ENCODE measurements at regions not wholly inside any gene's neighbourhood (a gene's known extent, or its start where the extent isn't known, plus 50 kb on each side); places are given as distances from the start of the nearest gene placed in this dataset.
A peak's percentile ranks its signal among the peaks of the same experiment; 100 is the strongest.
"Not testable (repeated sequence)": the region's sequence is repeated elsewhere in the genome, so short reads cannot be mapped to it uniquely, and the experiment has no call there.

DNA sequence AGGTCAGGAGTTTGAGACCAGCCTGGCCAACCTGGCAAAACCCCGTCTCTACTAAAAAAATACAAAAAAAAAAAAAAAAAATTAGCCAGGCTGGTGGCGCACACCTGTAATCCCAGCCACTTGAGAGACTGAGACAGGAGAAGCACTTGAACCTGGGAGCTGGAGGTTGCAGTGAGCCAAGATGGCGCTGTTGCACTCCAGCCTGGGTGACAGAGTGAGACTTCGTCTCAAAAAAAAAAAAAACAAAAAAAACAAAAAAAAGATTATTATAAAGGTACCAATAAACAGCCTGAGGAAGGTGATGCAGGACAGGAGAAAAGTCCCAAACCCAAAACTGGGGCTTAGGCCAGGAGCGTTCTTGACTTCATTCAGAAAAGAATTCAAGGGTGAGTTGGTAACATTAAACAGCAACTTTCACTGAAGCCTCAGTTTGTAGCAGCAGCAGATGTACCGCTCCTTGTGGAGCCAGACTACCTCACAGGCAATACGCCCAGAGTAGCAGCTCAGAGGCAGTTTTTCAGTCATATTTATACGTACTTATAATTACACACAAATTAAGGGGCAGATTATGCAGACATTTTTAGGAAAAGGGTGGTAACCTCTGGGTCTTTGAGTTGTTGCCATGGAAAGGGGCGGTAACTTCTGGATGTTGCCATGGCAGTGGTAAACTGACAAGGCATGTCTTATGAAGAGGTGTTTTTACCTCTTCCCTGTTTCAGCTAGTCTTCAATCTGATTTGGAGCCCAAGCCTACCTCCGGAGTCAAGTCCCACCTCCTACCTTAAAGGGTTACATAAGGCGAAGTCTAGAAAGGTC lies 1596.6 kb upstream of the CELF4 start:
- Histone ChIP-seq H3K9me3 (ENCODE audit: low read depth) (no peaks in the 10 kb centered on the region), H3K27me3 (no peaks in the 10 kb centered on the region), H3K27ac (no peak overlapping the region), H3K4me3 (no peak overlapping the region), H3K36me3 (no peaks in the 10 kb centered on the region), H3K4me1 (ENCODE audit: low read depth) (no peaks in the 10 kb centered on the region)
- DNase-seq (ENCODE audit: low read depth in 1 of 2, low spot score in 1 of 2): no peak
- TF ChIP-seq, protein P1, sequence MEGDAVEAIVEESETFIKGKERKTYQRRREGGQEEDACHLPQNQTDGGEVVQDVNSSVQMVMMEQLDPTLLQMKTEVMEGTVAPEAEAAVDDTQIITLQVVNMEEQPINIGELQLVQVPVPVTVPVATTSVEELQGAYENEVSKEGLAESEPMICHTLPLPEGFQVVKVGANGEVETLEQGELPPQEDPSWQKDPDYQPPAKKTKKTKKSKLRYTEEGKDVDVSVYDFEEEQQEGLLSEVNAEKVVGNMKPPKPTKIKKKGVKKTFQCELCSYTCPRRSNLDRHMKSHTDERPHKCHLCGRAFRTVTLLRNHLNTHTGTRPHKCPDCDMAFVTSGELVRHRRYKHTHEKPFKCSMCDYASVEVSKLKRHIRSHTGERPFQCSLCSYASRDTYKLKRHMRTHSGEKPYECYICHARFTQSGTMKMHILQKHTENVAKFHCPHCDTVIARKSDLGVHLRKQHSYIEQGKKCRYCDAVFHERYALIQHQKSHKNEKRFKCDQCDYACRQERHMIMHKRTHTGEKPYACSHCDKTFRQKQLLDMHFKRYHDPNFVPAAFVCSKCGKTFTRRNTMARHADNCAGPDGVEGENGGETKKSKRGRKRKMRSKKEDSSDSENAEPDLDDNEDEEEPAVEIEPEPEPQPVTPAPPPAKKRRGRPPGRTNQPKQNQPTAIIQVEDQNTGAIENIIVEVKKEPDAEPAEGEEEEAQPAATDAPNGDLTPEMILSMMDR (IDR thresholded peaks at IDR 0.05; ENCODE audit: low read depth, low read length): no peak

DNA sequence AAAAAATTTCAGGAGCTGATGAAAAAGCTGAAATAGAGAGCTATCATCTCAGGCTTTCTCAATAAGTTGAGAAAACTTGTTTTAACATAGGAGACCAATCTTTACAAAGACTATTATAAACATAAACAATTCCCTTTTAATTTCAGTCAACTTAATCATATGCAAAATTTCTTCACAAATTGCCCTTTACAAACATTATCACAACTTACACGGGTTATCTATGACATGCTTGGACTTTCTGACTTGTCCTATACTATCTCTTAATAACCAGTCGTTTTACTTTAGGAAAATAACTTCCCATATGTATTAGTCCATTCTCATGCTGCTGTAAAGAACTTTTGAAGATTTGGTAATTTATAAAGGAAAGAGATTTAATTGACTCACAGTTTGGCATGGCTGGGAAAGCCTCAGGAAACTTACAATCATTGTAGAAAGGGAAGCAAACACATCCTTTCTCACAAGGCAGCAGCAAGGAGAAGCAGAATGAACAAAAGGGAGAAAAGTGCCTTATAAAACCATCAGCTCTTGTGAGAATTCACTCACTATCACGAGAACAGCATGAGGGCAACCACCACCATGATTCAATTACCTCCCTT lies 1583.7 kb upstream of the CELF4 start:
- Histone ChIP-seq H3K4me3 (no peak overlapping the region), H3K27ac (no peak overlapping the region), H3K36me3 (no peaks in the 10 kb centered on the region), H3K4me1 (ENCODE audit: low read depth) (no peaks in the 10 kb centered on the region), H3K9me3 (ENCODE audit: low read depth) (no peaks in the 10 kb centered on the region), H3K27me3 (no peaks in the 10 kb centered on the region)
- TF ChIP-seq, protein P1 (IDR thresholded peaks at IDR 0.05; ENCODE audit: low read depth, low read length): no peak
- no peak for DNase-seq (ENCODE audit: low read depth in 1 of 2, low spot score in 1 of 2)

DNA sequence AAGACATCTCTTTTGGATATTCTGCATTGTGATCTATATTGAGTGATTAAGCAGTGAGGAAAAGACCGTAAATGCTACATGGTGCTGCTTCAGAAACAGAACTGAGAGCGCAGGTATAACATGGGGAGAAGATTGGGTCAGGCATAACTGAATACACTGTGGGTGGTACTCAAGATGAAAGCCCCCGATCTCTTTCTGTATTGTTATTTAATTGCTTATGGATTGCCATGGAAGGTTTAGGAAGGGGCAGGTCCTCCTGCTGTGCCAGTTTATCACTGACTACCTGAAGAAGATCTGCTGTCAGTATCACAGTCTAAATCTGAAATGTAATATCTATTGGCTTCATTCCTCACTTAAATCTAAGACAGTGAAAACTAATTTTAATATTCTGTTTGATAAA lies 1568.7 kb upstream of the CELF4 start:
- TF ChIP-seq, protein P1 (IDR thresholded peaks at IDR 0.05; ENCODE audit: low read depth, low read length): no peak
- no peak overlapping the region for H3K4me3 ChIP-seq
- DNase-seq (ENCODE audit: low read depth in 1 of 2, low spot score in 1 of 2): no peak
- no peaks in the 10 kb centered on the region for H3K4me1 ChIP-seq (ENCODE audit: low read depth)
- H3K27ac ChIP-seq: no peak overlapping the region
- H3K36me3 ChIP-seq: no peaks in the 10 kb centered on the region
- no peaks in the 10 kb centered on the region for H3K27me3 ChIP-seq
- H3K9me3 ChIP-seq (ENCODE audit: low read depth): no peaks in the 10 kb centered on the region

DNA sequence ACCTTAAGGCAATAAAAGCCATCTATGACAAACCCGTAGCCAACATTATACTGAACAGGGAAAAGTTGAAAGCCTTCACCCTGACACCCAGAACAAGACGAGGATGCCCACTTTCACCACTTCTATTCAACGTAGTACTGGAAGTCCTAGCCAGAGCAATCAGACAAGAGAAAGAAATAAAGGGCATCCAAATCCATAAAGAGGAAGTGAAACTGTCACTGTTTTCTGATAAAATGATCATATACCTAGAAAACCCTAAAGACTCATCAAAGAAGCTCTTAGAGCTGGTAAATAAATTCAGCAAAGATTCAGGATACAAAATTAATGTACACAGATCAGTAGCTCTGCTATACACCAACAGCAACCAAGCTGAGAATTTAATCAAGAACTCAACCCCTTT lies 1561.9 kb upstream of the CELF4 start:
- H3K4me3 ChIP-seq; H3K27me3 ChIP-seq; H3K4me1 ChIP-seq (ENCODE audit: low read depth); H3K9me3 ChIP-seq (ENCODE audit: low read depth); DNase-seq (ENCODE audit: low read depth in 1 of 2, low spot score in 1 of 2); H3K36me3 ChIP-seq; H3K27ac ChIP-seq: not testable (repeated sequence)

DNA sequence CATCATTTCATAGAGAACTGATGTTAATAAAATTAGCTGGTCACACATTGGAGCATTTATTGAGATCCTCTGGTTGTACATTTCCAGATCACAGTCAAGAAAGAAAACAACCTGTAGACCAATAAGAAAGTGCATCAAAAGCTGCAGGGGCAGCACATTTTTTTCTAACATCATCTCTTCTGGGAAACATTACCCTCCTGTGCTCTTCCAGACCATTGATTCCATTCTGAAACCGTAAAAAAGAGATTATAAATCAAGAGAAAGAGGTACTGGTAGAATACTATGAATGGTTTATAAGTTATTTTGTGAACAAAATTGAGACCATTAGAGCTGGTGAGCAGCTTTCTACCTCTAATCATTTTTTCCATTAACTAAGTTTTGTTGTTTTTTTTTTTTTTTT lies 1548.2 kb upstream of the CELF4 start:
- Histone ChIP-seq H3K4me1 (ENCODE audit: low read depth) (no peaks in the 10 kb centered on the region), H3K36me3 (no peaks in the 10 kb centered on the region), H3K9me3 (ENCODE audit: low read depth) (no peaks in the 10 kb centered on the region), H3K27ac (no peak overlapping the region), H3K4me3 (no peak overlapping the region), H3K27me3 (no peaks in the 10 kb centered on the region)
- TF ChIP-seq, protein P1 (IDR thresholded peaks at IDR 0.05; ENCODE audit: low read depth, low read length): no peak
- DNase-seq (ENCODE audit: low read depth in 1 of 2, low spot score in 1 of 2): no peak

DNA sequence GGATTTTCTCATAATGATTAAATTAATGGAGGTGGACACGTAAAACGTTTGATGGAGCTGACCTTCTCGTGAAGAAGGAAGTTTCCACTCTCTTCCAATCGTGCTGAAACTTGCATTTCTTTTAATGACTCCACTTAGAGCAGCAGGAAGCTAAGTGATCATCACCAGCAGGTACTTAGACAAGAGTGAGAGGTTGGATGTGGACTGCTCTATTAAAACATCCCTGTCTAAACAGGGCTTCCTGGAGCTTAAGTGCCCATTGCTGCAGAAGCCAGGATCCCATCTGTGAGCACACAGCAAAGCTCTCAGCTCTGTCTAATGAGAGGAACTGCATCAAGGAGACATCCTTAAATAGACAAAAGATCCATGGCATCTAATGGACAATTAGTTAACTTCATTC lies 1539.5 kb upstream of the CELF4 start:
- Histone ChIP-seq H3K4me3 (no peak overlapping the region), H3K9me3 (ENCODE audit: low read depth) (no peaks in the 10 kb centered on the region), H3K4me1 (ENCODE audit: low read depth) (no peaks in the 10 kb centered on the region), H3K27ac (no peak overlapping the region), H3K27me3 (no peaks in the 10 kb centered on the region), H3K36me3 (no peaks in the 10 kb centered on the region)
- peak in 1 of 2 donors; percentile 11 for DNase-seq (ENCODE audit: low read depth in 1 of 2, low spot score in 1 of 2)
- TF ChIP-seq, protein P1 (IDR thresholded peaks at IDR 0.05; ENCODE audit: low read depth, low read length): no peak

Measured in cardiac muscle cell (in vitro differentiated cells and primary cell).